Bone marrow (tissue), 2 donors: ENCODE measurements at regions not wholly inside any gene's neighbourhood (a gene's known extent, or its start where the extent isn't known, plus 50 kb on each side); places are given as distances from the start of the nearest gene placed in this dataset.

Experiments used
- DNase-seq, 2 donors: peaks; one replicate each; lab custom pipeline; 2025; lab: John Stamatoyannopoulos, UW

DNA sequence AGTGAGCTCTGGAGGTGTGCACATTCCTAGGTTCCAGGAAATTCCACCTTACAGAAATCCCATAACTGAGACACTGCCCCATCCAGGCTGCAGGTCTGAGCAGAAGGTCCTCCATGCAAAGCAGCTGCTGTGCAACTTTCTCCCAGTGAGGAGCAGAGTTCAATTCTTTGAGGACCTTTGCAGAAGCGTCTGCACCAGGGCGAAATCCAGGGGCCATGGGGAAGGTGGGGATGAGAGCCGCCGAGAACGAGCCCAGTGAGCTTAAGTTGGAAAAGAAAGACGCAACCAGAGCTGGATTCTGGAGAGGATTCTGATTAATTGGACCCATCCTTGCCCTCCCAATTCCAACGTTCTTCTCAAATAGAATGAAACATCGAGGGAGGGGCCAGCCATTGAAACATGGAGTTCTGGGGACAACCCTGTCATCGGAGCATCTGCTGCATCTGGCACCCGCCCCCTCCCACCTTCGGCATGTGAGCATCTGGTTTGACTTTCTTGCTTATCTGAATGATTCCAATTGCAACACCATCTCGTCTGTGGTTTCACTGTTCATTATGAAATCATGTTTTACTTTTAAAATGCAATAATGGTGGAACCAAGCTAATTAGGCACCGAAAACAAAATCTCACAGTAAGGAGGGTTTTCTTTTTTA is 190.6 kb upstream of the FOXF1 start:
- no peak for DNase-seq

DNA sequence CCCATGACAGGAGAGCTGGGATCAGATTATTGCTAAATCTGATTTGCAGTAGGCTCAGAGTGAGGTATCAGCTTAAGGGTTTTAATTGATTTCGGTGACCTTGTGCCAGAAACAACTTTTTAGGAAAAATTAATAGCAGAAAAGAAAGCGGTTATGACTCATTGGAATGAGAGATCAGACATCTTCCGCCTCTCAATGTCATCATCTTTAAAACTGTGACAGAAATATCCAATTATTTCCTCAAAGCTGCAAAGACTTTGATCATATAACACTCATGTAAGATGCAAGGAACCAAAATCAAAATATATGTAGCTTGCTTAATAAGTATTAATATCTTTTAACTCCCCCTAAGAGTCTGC is 190.1 kb upstream of the FOXF1 start:
- no peak for DNase-seq

DNA sequence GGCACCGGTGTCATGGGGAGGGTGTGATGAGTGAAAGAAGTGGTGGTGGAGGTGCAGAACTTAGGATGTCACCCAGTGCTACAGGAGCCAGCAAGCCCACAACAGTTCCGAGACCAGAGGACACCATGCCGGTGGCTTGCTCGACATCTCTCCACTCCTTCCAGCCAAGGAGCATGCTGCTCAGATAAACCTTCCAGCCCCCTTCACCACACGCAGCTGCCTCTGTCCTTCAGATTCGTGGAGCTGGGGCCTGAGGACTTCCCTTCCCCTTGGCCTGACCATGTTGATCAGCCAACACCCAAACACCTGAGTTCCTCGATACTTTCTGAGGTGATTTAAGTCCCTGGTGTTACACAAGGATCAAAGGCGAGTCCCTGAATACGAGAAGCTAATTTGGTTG is 188.8 kb upstream of the FOXF1 start:
- DNase-seq = no peak

GRCh38 chr16:86322283-86322682 is 188.0 kb upstream of the FOXF1 start:
- DNase-seq = no peak

DNA sequence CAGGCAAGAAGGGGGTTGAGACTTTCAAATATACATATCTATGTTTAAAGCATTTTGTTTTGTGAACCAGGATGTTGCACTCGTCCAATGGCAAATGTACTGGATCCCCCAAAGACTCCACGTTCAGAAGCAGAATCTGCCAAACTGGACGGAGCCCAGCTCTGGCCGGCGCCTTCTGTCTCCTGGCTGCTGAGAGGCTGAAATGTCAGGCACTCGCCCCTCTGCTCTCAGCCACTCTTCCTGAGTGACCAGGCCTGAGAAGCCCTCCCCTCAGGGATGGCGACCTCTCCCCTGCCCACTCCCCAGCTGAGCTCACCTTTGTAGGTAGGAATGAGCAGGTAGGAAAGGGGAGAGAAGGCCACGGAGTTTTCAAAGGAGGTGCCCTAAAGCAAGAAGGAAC is 187.5 kb upstream of the FOXF1 start:
- no peak for DNase-seq

- no peak for DNase-seq
Measured at GRCh38 chr16:86324320-86324719, 186.0 kb upstream of the FOXF1 start.

DNA sequence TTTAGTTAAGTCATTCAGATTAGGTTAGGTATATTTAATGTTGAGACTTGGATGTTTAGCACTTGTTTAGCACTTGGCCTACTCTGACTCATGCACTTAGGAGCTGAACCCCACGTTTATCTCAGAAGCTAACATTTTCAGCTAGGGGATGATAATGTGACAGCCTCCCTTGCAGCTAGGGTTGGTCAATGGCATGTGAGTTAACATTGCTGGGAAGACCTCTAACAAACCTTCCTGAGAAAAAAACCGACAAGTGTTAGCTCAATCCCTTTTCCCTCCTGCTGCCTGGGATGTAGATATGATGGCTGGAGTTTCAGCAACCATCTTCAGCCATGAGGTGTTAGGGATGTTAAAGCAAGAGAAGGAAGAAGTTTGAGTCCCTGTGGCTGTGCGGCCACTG is 185.0 kb upstream of the FOXF1 start:
- no peak for DNase-seq

DNA sequence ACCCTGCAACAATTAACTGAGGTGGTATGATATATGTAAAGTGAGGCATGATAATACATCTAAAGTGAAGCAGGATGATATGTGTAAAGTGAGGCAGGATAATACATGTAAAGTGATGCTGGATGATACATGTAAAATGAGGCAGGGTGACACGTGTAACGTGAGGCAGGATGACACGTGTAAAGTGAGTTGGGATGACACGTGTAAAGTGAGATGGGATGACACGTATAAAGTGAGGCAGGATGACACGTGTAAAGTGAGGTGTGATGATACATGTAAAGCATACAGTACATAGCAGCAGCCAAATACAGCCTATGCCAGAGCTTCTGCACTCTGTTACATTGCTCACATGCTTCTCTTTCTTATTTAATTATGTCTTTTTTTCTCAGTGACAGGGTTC is 184.4 kb upstream of the FOXF1 start:
- no peak for DNase-seq

DNA sequence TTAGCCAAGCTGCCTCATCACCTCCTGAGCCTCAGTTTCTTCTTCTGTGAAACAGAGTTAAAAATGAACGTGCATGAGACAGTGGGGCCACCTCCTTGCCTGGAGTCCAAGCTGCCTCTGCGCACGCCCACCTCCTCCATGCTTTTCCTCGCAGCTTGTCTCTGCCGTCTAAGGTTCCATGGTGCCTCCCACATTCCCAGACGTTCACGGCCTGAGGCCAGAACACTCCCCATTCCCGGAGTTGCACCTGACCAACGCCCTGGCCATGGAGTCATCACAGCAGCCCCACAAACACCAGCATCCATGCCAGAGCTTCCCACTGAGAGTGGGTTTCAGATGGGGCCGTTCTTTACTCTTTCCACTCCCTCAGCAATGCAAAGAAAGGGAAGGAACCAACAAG is 183.0 kb upstream of the FOXF1 start:
- DNase-seq = no peak

- DNase-seq = no peak
Measured at GRCh38 chr16:86330906-86331305, 179.4 kb upstream of the FOXF1 start.

GRCh38 chr16:86334079-86334635 is 176.2 kb upstream of the FOXF1 start:
- no peak for DNase-seq

DNA sequence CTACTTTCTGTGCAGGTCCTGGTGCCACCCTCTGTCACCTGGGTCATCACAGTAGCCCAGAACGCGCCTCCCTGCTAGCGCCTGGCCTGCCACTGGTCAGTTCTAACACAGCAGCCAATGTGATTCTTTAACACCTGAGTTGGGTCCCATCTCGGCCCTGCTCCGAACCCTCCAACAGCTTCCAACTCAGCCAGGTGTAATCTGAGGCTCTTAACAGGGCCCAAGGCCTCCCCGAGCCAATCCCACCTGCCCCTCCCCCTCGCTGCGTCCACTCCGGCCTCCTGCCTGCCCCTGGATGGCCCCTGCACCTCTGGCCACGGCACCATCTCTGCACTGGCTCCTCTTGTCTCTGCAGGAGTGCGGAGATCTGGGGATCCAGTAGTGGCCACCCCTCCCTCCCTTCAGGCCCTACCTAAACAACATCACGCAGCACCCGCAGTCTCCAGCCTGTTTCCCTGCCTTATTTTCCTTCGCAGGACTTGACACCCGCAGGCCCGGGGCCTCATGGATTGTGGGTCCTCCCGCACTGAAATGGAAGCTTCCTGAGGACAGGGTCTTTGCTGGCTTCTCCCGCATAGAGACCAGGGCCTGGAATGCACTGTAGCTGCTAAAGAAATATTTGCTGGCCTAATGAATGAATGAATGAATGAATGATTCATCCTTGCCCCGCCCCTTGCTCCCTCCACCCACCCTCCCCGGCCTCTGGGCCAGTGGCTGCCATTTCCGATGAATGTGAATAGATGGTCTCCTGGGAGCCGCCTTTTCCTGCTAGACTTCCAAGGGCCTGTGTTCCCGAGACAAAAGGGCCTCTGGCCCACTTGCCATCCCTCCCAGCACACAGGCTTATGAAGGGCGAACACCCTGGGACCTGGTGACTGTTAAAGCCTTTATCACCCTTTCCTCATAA is 174.8 kb upstream of the FOXF1 start:
- no peak for DNase-seq

- DNase-seq = no peak
Measured at GRCh38 chr16:86337138-86337537, 173.2 kb upstream of the FOXF1 start.

GRCh38 chr16:86337581-86338402 is 172.5 kb upstream of the FOXF1 start:
- DNase-seq = no peak

GRCh38 chr16:86338403-86339115 is 171.8 kb upstream of the FOXF1 start:
- no peak for DNase-seq

DNA sequence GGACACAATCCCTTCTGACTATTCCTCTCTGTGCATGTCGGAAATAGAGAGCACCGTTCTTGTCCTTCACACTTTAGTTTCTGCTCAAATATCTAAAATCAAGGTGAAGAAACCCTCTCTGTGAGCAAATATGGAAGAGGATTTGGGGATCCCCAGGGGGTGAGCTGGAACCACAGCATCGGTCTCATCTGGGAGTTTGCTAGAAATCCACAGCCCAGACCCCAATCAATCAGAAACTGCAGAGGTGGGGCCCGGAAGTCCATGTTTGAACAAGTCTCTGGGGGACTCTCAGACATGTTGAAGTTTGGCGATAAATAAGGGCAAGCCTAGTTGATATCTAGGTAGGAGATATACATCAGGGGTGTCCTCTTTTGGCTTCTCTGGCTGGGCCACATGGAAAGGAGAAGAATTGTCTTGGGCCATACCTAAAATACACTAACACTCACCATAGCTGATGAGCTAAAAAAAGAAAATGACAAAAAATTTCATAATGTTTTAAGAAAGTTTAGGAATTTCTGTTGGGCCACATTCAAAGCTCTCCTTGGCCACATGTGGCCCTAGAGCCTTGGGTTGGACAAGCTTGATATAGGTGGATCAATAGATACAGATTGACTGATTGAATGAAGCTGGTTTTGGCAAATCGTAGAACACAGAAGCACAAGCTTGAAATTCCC is 168.0 kb upstream of the FOXF1 start:
- DNase-seq = no peak

DNA sequence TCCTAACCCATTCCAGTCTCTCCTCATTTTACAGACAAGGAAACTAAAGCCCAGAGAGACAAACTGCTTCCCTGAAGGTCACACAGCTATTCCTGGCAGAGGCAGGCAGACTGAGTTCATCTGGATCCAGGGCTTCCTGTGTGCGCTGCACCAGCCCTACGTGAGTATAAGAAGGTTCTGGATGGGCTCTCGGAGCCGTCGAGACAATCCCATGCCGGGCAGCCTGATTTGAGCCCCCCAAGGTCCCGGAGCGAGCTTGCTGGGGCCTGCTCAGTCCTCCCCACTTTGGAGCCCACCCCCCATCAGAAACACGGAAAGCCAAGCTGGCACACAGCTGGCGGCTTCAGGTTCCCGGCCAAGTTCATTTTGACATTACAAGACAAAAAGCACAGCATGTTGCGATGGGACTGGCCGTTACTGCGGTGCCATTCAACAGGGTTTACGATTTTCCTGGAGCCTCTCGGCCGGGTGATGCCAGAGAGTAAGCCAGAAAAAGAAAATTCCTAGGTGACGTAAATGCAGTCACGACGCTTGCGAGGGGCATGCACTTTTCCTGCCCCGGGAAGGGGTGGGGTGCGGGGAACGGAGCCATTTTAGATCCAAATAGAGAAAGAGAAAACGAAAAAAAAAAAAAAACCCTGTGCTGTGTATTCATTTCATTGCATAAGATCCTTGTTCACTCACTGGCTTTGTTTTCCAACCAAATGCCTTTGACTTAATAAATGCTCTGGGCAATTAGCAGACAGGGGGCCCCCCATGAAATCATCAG is 167.1 kb upstream of the FOXF1 start:
- DNase-seq = no peak

GRCh38 chr16:86343796-86344585 is 166.3 kb upstream of the FOXF1 start:
- DNase-seq = no peak

GRCh38 chr16:86344586-86344871 is 165.8 kb upstream of the FOXF1 start:
- no peak for DNase-seq

DNA sequence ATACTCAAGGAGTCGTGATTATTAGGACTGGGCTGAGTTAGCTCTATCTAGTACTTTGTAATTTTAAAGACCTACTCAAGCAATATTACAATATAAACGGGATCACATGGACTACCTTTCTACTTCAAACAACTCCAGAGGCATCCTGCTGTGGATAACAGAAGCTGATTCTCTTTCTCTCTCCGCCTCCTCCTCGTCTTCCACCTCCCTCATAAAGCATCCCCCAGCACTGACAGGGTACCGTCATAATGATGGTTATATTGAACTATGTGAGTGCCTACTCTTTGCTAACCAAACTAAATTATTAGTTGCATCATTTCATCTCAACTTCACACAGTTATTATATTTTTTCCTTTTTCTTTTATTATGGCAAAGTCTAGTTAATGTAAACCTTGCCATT is 165.4 kb upstream of the FOXF1 start:
- no peak for DNase-seq
